ENCODE measurements at regions not wholly inside any gene's neighbourhood (a gene's known extent, or its start where the extent isn't known, plus 50 kb on each side); places are given as distances from the start of the nearest gene placed in this dataset.
A peak's percentile ranks its signal among the peaks of the same experiment; 100 is the strongest.

DNA sequence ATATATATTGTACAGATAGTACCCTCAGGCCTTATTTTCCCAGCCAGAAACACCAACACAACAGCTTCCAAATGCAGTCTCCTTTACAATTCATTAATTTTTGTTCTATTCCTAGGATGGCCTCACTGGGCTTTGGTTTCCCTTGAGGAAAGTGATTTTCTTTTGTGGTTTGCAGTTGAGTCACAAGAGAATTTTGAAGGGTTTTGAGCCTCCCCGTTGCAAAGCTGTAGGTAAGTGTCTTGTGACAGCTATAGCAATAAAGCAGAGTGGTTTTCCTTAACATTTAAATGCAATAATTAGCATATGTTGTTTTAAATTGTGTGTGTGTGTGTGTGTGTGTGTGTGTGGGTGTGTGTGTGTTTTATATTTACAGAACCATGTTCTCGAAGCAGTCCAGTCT is 54.1 kb upstream of the WDR17 start:
- no peak for DNase-seq (ENCODE audit: low spot score)

DNA sequence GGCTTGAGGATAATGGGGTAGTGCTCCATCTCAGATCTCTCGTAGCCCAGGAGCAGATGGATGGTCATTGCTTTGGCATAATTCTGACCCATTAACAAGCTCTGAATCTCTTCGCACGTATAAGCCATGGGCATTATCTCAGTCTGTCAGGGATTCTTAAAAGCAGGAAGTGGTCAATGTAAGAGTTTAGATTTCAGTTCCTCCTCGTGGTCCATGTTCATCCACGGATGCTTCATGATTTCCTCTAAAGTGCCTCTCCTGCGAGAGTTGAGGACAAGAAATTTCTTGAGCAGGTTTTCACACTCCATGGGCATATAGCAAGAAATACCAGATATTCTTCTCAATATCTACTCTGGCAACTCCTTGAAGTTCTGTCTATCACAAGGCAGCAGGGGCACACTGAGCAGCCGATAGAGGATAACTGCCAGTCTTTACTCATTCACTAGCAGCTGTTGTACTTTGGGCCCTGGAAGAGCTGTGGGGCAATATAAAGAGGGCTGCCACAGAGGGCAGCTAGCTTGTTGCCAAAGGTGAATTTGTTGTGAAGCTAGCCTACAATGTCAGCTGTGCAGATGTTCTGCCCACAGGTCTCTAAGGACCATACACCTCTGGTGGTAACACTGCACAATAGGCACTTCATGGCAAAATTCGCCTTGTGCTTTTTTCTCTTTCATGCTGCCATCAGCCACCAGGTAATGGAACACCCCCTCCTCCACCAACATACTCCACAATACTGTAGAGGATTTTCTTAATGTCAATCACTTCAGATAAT is 52.0 kb upstream of the WDR17 start:
- peak; percentile 44 for DNase-seq (ENCODE audit: low spot score)

DNA sequence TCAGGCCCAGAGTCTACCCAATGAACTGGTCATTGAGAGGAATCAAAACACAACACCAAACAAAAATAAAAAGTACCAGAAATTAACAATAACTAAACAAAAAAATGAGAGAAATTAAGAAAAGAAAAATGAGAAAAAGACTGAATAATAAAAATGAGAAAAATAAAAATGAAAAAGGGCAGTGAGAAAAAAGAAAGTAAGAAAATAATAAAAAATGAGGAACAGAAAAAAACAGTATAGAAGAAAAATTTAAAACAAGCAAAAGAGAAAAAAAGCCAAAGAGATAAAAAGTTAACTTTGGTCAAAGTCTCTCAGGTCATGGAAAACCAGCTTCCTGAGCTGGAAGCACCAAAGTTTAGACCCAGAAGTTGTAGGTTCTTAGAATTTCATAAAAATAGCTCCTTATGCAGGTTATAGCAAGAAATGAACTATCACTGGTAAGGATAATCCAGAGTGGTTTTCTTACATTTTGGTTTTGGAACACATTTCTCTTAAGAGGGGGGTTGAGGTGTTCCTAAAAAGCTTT is 51.0 kb upstream of the WDR17 start:
- no peak for DNase-seq (ENCODE audit: low spot score)

Data from NAMALWA (cell line).